ENCODE measurements at regions not wholly inside any gene's neighbourhood (a gene's known extent, or its start where the extent isn't known, plus 50 kb on each side); places are given as distances from the start of the nearest gene placed in this dataset.
"Not testable (repeated sequence)": the region's sequence is repeated elsewhere in the genome, so short reads cannot be mapped to it uniquely, and the experiment has no call there.

DNA sequence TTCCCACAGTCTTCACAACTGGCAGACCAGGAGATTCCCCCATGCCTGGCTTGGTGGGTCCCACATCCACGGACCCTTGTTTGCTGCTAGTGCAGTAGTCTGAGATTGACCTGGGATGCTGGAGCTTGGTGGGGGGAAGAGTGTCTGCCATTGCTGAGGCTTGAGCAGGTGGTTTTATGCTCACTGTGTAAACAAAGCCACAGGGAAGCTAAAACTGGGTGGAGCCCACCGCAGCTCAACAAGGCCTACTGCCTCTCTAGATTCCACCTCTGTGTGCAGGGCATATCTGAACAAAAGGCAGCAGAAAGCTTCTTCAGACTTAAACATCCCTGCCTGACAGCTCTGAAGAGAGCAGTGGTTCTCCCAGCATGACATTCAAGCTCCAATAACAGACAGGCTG, 177.3 kb upstream of the ETV3 start:
- peak; percentile 86 for DNase-seq

DNA sequence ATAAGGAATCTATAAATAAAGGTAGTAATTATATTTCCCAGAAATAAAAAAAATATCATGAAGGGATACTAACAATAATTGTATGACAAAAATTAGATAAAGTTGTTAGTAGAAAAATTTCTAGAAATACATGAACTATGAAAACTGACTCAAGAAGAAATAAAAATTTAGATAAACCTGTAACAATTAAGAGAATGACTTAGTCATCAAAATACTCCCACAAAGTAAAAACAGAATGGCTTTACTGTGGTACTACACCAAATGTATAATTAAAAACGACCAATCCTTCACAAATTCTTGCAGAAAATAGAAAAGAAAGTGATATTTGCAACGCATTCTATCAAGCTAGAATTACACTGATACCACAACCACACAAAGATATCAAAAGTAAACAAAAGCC, 176.2 kb upstream of the ETV3 start:
- no peak for DNase-seq

DNA sequence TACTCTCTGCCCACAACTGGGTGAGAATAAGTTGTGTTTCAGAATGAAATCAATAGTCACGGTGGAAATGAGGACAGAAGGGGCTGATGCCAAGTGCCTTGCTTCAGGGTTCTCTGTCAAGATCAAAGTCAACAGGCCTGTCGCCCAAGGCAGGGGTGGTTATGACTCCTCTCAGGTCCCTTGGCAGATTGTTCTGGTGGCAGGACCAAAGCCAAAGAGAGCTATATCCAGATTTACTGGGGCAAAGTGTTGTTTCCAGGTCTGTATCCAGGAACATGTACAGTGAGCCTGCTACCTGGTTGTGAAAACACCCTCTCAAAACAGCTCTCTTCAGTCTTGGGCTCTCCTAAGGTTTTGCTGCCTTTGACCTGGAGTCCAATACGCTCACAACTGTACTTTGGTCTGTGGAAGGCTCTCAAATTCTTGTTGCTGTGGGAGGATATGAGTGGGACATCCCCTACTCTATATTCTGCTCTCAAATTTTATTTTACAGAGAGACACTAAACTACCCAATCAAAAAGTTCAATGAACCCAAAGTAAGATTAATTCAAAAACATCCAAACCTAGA, 175.1 kb upstream of the ETV3 start:
- DNase-seq = no peak

DNA sequence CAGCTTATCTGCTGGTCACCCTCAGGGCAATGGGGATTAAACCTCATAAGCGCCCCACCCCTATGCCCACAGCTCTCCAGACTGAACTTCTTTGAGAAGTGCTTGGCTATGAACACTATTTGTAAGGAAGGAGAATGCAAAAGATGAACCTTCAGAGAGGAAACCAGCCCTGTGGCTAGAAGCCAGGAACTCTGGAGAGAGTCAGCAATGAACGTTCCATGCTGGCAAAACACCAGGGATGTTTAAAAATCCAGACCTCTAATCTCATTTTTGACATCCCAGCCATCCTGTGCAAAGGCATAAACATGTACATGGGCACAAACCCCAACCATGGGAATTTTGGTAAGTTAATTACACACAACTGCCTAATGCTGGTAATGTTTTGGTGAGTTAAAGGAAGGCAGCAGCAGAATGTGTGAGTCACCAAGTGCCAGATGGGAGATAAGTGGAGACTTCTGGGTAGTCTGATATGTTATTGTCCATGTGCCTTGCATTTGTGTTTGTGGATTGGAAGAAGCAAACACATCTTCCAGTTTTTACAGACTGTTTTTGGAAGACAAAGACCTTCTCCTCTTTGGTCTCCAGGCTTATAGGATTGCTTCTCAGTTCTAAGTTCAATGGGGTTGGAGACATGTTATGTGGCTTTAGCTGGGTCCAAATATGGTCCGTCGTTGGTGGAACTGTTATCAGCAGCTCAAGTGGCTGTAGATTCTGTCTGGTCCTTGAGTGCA, 174.1 kb upstream of the ETV3 start:
- no peak for DNase-seq

DNA sequence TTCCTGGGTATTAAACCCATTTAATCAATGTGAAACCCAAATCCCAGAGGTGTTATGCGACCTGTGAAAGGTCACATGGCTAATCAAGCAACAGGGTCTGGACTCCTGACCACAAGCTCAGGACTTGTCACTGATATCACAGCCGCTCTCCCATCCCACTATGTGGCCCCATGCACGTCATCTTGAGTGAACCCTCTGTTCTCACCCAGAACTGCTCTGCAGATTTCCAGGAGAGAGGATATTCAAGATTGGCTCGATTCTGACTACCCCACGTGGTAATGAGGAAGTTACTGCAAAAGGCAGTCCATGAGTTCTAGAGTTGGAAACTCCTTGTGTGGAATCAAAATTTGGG, 173.5 kb upstream of the ETV3 start:
- no peak for DNase-seq

DNA sequence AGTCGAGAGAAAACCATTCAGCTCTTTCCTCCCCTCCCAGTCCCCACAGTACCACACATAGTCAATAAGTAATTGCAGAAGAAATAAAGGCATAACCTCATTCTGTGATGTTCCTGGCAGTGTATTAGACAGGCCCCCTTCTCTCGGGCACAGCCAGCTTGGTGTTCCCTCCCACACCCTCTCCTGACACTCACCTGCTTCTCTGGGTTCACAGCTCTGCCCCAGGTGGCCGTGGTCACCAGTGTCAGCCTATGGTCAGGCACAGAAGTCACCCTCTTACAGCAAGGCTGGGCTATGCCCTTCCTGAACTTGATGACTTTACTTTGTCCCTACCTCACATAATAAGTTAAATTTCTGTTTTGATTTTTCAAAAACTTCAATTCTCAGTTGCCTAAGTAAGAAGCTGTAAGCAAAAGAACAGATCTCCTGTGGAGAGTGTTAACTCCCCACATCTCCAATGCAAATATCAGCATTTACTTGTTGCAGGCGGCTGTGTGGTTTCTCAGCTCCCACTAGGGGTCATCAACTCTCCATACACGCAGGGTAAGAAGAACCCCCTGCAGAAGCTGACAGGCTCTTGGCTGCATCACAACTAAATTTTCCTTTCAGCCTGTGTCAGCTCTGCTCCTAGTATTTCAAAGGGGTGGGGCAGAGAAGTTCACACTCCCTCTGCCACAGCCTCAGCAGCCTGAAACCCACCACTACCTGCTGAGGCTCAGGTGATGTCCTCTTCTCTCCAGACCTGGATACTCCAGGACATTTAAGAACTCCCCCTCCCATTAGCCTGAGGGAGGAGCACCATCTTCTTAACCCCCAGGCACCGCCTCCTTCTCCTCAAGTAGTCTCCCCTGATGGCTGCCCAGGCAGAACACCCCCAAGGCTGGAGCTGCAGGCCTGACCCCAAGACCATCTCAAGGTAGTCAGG, 172.9 kb upstream of the ETV3 start:
- peak; percentile 80 for DNase-seq

DNA sequence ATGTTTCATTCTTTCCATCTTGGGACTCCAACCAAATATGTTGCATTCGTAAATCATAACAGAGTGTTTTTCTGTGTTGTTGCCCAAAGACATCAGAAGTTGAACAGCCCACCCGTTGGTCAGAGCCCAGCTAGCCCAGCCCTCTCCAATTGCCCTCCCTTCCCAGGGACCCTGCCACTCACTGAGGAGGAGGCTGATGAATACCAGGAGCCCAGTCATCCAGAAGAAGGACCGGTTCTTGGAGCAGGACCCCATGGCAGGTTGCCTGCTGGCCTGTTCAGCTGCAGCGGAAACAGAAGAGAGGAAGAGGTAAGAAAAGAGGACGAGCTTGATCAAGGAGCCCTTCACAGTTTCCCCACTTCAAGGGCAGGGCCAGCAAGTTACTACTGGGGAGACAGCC, 172.2 kb upstream of the ETV3 start:
- DNase-seq = no peak

DNA sequence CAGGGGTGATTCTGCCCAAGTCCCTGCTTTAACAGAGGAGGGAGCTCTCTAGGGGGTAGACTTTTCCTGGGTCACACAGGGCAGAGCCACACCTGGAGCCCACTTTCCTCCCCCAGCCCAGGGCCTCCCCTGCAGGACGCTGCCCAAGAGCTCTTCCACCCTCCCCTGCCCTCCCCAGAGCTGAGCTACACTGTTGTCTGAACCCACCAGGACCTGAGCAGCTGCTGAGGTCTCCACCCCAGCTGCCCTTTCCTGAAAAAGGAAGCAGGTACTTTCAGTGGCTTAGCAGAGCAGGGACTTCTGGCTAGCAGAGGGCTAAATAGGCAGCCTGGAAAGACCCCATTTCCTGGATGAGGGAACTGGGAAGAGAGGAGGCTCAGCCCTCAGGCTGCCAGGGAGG, 169.3 kb upstream of the ETV3 start:
- DNase-seq = no peak

DNA sequence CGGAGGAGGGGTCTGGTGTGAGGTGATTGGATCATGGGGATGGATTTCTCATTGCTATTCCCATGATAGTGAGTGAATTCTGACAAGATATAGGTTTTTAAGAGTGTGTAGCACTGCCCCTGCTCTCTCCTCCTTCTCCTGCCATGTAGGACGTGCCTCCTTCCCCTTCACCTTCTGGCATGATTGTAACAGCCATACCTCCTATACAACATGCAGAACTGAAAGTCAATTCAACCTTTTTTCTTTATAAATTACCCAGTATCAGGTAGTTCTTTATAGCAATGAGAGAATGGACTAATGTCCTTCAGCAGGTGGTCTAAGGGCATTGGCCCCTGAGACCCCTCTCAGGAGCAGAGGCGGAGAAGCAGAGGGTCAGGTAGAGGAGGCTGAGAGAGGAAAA, 168.7 kb upstream of the ETV3 start:
- no peak for DNase-seq

DNA sequence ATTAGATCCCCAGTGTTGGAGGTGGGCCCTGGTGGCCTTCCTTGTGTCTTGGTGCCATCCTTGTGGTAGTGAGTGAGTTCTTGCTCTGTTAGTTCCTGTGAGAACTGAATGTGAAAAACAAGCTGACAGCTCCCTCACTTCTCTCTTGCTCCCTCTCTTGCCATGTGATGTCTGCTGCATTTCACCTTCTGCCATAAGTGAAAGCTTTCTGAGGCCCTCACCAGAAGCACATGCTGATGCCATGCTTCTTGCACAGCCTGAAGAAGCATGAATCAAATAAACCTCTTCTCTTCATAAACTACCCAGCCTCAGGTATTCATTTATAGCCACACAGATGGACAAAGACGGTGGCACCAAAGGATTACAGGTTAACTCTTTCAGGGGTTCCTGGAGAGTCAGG, 166.1 kb upstream of the ETV3 start:
- no peak for DNase-seq

DNA sequence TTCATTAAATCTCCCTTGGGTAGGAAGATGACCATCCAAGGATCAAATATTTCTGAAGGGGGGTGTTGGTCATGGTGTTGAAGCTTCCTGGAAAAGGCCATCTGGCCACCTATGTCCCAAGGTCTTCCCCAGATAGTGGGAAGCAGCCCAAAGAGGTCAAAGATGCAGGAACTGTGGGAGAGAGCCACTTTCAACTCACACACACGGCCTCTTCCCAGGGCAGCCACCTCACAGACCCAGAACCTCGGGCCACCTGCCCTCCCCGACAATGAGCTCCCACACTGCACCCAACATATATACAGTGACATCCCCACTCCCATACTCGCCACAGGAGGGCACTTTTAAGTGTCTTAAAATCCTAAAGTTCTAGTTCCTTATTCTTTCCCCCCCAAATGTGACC, 164.5 kb upstream of the ETV3 start:
- DNase-seq = no peak

DNA sequence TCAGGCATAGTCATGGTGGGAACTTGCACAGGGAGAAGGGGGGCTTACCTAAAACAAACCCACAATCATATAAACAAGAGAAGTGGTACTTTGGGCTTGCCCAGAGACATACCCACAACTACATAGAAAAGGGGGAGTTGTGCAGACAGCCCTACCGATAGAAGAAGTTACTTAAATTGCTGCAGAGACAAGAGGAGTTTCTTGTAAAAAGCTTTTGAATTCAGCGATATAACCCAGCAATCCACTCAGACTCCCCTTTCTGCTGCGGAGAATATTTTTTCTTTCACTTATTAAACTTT, 164.0 kb upstream of the ETV3 start:
- DNase-seq = no peak

DNA sequence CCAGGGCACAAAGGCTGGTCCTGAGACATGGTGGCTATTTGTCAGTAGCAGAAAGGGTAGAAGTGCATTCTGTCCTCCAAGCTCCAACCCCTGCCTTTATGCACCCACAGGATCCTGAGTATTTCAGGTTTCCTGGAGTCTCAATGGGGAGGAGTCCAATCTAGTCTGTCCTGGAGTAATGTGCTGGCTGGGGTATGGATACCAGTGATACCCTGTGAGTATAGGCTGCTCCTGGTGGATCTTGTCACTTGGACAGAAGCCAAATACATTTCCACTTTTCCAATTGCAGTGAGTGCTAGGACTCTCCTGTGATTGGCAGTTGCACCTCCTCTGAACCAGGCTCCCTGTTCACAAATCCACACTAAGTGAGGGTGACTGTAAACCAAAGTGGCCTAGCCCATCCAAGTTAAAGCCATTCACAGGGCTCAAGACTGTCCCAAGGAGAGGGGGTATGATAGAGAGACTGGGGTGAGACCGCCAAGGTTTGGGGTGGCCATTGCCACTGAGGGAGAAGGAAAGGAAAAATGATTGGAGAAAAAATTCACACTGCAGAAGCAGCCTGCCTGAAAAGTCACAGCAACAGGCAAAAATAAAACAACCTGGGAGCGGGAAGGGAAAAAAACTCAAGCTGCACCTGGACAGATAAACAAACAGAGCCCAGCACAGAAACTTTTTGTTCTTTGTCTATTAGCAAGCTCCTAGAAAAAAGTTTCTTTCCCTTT, 163.4 kb upstream of the ETV3 start:
- no peak for DNase-seq

DNA sequence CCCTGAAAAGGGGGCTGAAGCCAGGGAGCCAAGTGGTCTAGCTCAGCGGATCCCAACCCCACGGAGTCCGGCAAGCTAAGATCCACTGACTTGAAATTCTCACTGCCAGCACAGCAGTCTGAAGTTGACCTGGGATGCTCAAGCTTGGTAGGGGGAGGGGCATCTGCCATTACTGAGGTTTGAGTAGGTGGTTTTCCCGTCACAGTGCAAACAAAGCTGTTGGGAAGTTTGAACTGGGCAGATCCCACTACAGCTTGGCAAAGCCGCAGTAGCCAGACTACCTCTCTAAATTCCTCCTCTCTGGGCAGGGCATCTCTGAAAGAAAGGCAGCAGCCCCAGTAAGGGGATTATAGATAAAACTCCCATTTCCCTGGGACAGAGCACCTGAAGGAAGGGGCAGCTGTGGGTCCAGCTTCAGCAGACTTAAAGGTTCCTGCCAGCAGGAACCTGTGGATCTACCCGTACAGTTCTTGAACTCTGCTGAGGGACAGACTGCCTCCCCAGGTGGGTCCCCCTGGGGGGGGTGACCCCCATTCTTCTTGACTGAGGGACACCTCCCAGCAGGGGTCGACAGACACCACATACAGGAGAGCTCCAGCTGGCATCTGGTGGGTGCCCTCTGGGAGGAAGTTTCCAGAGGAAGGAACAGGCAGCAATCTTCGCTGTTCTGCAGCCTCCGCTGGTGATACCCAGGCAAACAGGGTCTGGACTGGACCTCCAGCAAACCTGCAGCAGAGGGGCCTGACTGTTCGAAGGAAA, 156.4 kb upstream of the ETV3 start:
- DNase-seq = not testable (repeated sequence)

DNA sequence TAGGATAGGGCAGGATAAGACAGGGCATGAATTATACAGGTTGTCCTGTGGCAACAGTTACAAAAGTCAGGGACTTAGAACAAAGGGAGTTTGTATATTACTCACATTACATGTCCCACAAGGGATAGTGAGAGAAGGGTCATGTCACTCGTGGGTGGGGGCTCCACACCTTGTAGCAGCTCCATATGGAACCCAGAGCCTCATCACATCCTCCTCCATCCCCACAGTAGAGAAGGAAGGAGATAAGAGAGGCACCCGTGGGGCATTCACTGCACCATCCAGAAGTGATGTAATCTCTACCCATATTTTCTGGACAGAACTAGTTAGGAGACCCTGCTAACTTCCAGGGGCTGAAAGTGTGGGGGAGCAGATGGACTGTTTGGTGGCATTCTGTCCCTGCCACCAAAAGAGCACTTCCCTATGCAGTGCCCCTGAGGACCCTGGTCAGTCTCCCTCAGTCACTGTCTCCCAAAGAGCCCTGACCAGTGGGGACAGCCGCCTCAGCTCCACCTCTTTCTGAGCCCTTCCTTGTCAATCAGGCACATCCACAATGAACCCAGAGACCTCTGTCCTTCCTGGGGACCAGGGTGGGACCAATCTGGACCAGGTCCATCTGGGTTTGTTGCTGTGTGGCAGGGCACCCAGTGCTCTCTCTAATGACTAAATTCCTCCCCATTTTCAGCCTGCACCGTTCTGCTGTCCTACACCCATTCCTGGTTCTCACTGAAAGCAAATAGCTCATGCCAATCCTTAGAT, 154.8 kb upstream of the ETV3 start:
- no peak for DNase-seq

DNA sequence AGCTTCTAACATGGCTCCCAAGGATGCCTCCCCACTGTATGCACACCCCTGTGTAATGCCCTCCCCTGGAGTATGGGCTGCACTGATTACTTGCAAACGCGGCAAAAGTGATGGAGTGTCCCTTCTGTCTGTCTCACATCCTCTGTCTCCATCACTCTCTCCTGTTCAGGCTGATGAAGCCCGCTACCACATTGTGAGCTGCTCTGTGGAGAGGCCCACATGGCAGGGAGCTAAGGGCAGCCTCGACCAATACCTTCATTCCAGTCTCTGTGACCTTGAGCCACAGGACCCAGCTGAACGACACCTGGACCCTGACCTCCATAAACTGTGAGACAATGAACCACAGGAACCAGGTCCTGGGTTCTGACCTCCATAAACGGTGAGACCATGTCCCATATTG, 154.1 kb upstream of the ETV3 start:
- no peak for DNase-seq

DNA sequence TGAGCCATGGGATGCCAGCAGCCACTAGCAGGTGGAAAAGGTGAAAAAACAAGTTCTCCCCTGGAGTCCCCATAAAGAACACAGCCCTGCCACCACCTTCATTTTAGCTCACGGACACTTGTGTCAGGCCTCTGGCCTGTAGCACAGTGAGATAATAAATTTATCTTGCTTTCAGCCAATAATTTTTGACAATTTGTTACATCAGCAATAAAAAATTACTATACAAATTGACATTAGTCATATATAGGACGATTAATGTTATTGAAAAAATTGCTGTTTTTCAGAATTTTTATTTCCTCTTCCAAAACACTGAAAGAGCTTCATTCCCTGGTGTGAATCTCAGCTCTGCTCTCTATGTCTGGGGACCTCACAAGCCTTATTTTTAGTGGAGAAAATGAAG, 152.9 kb upstream of the ETV3 start:
- no peak for DNase-seq

DNA sequence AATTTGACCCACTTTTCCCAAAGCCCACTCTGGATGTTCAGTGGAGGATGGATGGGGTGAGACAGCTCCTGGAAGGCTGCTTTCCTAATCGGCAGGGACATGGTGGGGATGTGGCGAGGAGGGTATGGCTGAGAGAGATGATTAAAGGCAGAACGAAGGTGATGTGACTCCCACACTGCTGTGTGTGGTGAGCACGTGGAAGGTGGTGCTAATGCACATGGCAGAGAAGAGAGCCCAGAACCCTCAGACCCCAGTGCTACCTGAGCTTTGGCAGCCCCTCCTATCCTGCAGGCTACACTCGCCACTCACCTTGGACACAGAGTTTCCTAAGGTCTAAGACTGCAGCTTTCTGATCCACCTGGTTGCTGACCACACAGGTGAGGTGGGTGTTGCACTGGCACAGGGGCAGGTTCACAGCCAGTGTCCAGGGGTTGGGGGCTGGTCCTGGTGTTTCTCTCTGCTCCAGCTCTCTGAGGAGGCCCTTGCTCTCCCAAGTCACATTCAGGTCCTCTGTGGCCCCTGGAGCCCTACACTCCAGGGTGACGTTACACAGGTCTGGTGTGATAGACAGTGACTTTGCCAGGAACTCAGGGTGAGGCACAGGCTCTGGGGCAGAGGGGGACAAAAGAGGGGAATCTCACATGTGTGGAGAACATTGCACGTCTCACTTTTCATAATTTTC, 151.4 kb upstream of the ETV3 start:
- DNase-seq = no peak

DNA sequence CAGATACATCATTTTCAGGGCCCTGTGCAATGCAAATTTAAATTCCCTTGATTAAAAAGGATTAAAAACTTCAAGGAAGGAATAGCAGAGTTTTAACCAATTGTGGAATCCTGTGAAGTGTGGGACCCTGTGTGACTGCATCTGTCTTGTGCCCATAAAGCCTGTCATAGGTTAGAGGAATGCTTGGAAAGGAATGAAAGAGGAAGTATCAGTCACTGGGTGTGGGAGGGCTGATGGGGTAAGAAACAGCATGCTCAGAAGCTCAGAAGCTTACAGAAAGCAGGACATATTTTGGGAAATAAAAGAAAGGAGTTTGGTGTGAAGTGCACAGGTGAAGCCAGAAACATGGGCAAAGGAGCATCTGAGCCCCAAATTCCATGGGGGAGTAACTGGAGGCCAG, 150.8 kb upstream of the ETV3 start:
- DNase-seq = no peak

DNA sequence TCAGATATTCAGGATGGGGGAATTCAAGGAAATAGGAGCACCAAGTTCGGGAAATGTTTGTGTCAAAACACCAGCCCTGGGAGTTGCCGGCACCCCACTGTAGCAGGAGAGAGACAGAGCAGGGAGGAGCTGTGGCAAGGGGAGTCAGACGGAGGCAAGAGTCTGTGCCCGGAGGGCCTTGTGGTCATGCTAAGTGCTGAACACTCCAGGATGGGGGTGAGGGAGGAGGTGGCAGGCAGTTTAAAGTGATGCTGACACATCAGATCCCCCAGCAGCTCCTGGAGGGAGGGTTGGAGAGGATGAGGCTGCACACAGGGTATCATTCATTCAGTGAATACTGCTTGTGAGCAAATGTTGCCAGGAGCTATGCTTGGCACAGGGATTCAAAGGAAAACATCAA, 150.3 kb upstream of the ETV3 start:
- DNase-seq = no peak

DNA sequence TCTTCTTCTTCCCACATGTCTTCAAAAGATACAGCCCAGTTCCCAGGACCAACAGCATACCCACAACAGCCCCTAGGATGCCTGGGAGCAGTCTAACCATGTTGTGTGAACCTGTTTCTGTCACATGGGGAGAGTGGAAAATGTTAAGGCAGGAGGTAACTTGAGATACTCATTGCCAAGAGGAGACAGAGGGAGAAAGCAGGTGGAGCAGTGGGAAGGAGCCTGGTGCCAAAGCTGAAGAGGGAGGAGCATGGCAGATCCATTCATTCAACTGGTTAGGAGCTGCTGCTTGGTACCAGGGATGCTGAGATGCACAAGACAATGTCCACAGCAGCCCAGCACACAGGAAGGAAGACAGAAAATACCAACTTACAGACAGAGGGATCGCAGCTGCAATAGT, 149.8 kb upstream of the ETV3 start:
- DNase-seq = no peak

DNA sequence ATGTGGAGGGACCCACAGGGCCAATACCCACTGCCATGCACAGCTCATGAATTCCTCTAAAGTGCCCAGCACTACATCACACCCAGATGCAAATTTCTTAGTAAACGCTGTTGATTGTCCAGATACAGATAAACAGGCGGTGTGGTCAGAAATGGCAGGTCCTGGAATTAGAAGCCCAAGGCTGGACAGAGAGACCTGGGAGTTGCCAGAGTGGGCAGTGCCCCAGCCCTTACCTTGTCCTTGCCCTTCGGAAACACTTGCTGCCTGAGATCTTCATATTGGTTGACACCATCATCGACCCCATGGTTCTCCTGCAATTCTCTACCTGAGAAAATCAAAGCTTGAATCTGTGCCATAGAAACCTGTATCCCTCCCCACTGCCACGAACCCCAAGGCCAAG, 149.3 kb upstream of the ETV3 start:
- no peak for DNase-seq
